CD4-positive, alpha-beta T cell treated with Interferon alpha-2 for 1 hour (primary cell): ENCODE measurements at regions not wholly inside any gene's neighbourhood (a gene's known extent, or its start where the extent isn't known, plus 50 kb on each side); places are given as distances from the start of the nearest gene placed in this dataset.
A peak's percentile ranks its signal among the peaks of the same experiment; 100 is the strongest.

ENCODE experiments used
- DNase-seq, 2 donors: peaks; one replicate each; pipeline ENCODE4 v3.0.0-alpha.2; 2020 to 2022

GRCh38 chr15:98485451-98485850, 162.9 kb upstream of the IGF1R start:
- DNase-seq: no peak

GRCh38 chr15:98493966-98494511, 154.3 kb upstream of the IGF1R start:
- DNase-seq: no peak

DNA sequence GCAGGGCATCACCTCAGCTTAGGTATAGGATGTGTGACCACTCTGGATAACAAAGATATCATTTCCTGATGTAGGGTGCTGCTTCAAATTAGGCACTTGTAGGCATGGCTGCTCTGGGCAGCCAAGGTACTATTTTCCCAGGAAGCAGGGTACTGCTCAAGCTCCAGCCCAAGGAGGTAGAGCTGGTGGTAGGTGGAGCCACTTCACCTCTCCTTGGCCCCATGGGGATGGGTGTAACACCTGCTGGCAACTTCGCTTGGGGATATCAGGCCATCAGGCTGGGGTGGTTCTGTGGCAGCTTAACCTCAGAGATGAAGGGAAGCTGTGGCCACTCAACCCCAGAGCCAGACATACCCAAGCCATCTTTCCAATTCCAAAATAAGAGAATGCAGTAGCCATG, 147.1 kb upstream of the IGF1R start:
- no peak for DNase-seq

- DNase-seq: no peak
These were observed 146.7 kb upstream of the IGF1R start for GRCh38 chr15:98501632-98502031.

GRCh38 chr15:98503970-98504369, 144.4 kb upstream of the IGF1R start:
- DNase-seq: no peak

- DNase-seq: no peak
These were observed 143.3 kb upstream of the IGF1R start for GRCh38 chr15:98504998-98505397.

DNA sequence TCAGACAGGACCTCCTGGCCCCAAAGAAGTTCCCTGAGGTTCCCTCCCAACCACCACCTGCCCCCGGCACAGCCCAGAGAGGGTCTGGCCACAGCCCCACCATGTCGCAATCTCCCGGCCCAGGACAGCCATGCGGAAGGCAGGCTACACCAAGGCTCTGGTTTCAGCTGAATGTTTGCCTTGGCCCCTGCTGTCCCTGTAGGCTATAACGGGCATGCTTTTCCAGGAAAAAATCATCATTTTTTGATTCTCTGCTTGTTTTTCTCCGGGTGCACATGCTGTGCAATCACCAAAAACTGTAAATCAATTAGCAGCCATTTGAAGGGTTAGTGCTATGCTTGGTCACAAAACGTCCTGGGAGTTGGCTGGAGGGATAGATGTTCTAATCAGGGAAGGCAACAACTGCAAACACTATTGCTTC, 142.7 kb upstream of the IGF1R start:
- no peak for DNase-seq

DNA sequence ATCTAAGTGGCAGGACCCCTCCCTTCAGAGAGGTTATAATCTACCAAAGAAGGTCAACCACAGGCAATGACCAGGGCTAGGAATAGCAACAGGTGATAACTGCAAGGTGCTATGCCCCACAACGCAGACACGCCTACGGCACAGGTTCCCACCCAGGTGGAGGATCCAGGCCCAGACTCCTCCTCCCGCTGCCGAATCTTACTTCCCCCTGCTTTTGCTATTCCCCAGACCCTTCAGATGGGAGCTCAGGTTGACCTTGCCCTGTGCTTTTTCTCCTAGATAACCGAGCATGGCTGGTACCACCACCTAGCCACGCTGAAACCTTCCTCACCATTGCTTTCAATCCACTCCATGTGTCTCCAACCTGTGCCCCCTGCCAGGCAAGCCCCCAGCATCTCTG, 142.2 kb upstream of the IGF1R start:
- no peak for DNase-seq

GRCh38 chr15:98506711-98507110, 141.6 kb upstream of the IGF1R start:
- DNase-seq: no peak

- DNase-seq: no peak
These were observed 134.8 kb upstream of the IGF1R start for GRCh38 chr15:98513428-98513986.

DNA sequence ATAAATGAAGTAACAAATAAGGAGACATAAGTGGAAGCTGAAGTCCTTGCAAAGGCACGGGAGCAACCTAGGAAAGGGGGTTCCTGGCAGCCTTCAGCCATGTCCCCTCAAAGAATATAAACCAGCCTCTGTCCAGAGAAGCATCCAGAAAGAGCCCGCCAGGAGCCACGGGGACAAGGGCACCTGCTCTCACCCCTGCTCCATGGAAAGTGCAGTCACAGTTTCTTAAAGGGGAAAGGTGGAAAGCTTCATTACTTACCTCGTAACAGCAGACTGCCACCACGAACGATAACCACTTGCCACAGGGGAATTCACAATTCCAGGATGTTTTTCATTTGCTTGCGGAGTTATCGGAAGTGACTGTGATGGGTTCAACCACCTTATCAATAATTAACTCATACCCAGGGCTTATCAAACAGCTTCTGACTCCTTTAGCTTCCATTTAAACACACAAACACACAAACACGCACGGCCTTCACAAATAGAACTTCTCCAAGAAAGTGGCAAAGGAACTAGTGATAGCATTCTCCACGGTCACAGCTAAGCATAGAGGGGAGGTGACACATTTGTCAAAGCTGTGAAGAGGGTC, 134.2 kb upstream of the IGF1R start:
- DNase-seq: no peak

DNA sequence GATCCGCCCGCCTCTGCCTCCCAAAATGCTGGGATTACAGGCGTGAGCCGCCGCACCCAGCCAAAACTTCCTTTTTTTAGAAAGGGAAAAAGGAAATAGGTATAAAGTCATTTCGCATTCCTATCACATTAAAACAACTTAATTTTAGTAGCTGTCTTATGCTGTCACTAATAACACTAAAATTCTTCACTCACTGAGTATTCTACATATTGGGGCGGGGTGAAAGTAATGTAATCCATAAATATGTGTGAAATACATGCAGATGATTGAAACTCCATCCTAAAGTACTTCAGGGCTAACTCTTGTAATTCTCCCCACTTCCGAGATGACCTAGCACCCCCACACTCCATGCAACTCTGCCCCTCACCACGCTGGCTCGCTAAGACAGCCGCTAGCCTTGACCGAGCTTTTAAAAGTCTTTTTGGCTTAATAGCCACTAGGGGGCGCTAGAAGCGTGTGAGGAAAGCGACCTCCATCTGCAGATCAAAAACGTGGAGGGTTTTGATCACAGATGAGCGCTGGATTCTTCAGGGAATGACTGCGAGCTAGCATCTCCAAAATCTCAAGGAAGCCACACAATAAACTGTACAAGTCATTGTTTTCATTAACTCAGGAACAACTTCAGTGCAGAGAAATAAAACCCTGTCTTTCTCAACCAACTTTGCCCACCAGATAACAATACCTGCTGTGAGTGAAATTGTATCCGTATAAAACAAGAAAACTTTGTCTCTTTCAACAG, 129.3 kb upstream of the IGF1R start:
- peak; percentile 27 to 57 for DNase-seq

- DNase-seq: no peak
These were observed 128.4 kb upstream of the IGF1R start for GRCh38 chr15:98519767-98520550.

DNA sequence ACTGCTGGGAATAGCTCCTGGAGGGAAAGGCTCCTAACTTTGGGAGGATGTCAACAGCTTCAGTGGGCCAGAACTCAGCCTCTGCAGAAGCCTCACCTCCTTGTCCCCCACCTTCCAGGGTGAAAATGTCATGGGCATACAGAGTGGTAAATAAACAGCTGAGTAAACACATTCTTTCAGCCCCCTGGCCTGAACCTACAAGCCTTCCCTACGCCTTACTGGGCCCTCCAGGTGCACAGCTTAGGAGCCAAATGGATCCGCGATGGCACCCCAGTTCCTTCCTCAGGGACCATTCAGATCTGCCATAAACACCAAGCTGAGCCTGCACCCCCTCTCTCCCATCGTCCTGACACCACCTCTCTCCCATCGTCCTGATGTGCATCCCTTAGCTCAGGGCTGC, 126.2 kb upstream of the IGF1R start:
- no peak for DNase-seq

DNA sequence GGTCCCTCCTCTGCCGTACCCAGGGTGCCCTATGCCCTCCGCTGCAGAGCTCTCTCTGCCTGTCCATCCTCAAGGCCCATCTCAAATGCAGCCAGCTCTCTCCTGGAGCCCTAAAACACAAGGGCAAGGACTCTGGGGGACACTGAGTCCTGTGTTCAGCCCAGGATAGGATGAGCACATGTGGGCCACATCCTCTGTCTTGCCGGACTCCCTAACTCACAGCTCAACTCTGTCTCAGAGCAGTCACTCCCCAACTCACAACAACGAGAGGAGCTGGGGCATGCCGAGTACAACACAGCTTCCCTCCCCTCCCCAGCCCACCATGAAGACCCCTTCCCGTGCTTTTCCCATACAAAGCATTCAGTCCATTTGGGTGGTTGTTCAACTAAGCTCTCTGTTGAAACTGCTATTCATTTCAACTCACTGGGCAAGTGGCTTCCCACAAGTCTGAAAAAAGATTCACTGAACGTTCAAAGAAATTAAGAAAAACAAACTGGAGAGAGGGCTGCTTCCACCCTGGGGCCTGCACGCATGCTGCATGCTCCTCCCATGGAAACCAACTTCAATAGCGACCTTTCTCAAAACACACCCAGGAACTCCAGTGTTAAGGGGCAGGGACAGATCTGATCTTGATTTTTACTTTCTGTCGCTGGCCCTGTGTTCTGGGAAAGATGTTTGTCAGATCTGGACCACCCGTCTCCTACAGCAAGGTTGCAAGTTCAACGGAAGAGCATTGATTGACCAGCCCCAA, 124.3 kb upstream of the IGF1R start:
- DNase-seq: no peak

- no peak for DNase-seq
These were observed 123.3 kb upstream of the IGF1R start for GRCh38 chr15:98524838-98525660.

DNA sequence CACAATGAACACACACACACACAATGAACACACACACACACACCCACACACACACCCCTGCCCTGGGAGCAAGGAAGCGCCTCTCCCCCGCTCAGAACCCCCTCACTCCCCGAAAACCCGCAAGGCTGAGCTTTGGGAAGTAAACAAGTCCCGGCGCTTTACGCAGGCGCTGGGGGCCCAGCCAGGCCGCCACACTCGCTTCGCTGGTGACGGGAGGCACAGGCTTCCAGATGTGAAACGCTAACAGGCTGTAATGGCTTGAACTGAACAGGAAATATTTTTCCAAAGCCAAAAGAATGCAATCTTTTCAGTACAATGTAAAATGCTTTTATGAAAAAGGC, 122.7 kb upstream of the IGF1R start:
- DNase-seq: no peak

DNA sequence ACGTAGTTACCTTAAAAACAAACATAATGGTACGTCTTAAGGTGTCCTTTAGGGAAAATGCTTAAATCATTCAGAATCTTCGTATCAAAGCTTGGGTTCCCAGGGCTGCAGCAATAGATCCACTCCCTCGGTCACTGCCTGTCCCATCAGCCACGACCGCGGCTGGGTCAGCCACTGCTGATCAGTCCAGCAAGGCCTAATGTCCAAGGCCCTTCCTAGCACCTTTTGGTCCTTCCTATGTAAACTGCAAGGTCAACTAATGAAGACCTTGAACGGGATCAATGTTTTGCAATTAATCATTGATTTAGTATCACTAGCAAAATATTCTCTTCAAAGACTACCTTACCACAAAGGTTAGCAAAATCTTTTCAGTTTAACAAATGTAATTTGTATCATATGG, 122.2 kb upstream of the IGF1R start:
- no peak for DNase-seq

GRCh38 chr15:98528046-98528725, 120.2 kb upstream of the IGF1R start:
- no peak for DNase-seq

- no peak for DNase-seq
These were observed 118.9 kb upstream of the IGF1R start for GRCh38 chr15:98529205-98530145.
